GM19463 (cell line): ENCODE measurements at regions not wholly inside any gene's neighbourhood (a gene's known extent, or its start where the extent isn't known, plus 50 kb on each side); places are given as distances from the start of the nearest gene placed in this dataset.

Experiments used
- ATAC-seq: cut with Tn5 transposase; IDR thresholded peaks from one replicate; pipeline ENCODE4 v1.9.1; 2021; ENCODE audit warnings: mild to moderate bottlenecking, moderate library complexity; ENCODE audit not compliant: unreplicated experiment

GRCh38 chr5:26681861-26682260 lies 356.5 kb downstream of the CDH9 start:
- ATAC-seq: no peak

GRCh38 chr5:26674846-26675245 lies 363.5 kb downstream of the CDH9 start:
- no peak for ATAC-seq

GRCh38 chr5:26669523-26669922 lies 368.9 kb downstream of the CDH9 start:
- no peak for ATAC-seq

- ATAC-seq: no peak
Observed at GRCh38 chr5:26669031-26669430, 369.4 kb downstream of the CDH9 start.

GRCh38 chr5:26666371-26666770 lies 372.0 kb downstream of the CDH9 start:
- ATAC-seq: no peak

GRCh38 chr5:26663500-26663899 lies 374.9 kb downstream of the CDH9 start:
- ATAC-seq: no peak

GRCh38 chr5:26662806-26663360 lies 375.5 kb downstream of the CDH9 start:
- ATAC-seq: no peak

- ATAC-seq: no peak
Observed at GRCh38 chr5:26660116-26660515, 378.3 kb downstream of the CDH9 start.

- no peak for ATAC-seq
Observed at GRCh38 chr5:26649000-26649399, 389.4 kb downstream of the CDH9 start.

- ATAC-seq: no peak
Observed at GRCh38 chr5:26647781-26648180, 390.6 kb downstream of the CDH9 start.

GRCh38 chr5:26645659-26646058 lies 392.7 kb downstream of the CDH9 start:
- no peak for ATAC-seq

GRCh38 chr5:26641492-26641891 lies 396.9 kb downstream of the CDH9 start:
- ATAC-seq: no peak

- no peak for ATAC-seq
Observed at GRCh38 chr5:26625099-26625498, 413.3 kb downstream of the CDH9 start.

- no peak for ATAC-seq
Observed at GRCh38 chr5:26622947-26623346, 415.4 kb downstream of the CDH9 start.

- no peak for ATAC-seq
Observed at GRCh38 chr5:26610577-26610976, 427.8 kb downstream of the CDH9 start.

GRCh38 chr5:26601563-26601962 lies 436.8 kb downstream of the CDH9 start:
- no peak for ATAC-seq

GRCh38 chr5:26582350-26583045 lies 455.9 kb downstream of the CDH9 start:
- ATAC-seq: no peak

- ATAC-seq: no peak
Observed at GRCh38 chr5:26579712-26580111, 458.7 kb downstream of the CDH9 start.

GRCh38 chr5:26578002-26578401 lies 460.4 kb downstream of the CDH9 start:
- ATAC-seq: no peak

GRCh38 chr5:26572480-26572879 lies 465.9 kb downstream of the CDH9 start:
- no peak for ATAC-seq

GRCh38 chr5:26569929-26570258 lies 468.5 kb downstream of the CDH9 start:
- no peak for ATAC-seq

GRCh38 chr5:26569241-26569928 lies 469.0 kb downstream of the CDH9 start:
- no peak for ATAC-seq
